ENCODE measurements at regions not wholly inside any gene's neighbourhood (a gene's known extent, or its start where the extent isn't known, plus 50 kb on each side); places are given as distances from the start of the nearest gene placed in this dataset.
"Not testable (repeated sequence)": the region's sequence is repeated elsewhere in the genome, so short reads cannot be mapped to it uniquely, and the experiment has no call there.

DNA sequence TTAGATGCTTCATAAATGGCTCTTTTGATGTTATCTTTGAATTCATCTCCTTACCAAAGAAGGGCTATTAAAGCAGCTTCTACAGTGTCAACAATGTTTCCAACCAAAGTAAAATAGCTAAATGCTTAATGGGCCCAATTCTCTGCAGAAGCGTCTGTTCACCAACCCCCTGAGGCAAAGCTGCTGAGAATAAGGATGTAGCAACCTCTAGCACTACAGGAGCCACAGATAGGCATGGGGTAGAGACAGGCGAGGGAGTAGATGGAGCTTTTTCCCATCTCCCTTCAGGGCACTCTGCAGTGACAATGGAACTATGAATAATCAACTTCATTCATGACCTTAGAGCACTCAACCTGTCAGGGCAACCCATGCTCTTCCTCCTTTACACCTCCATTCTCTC lies 134.1 kb downstream of the FZD1 start (continued):
- TF ChIP-seq, protein P1, sequence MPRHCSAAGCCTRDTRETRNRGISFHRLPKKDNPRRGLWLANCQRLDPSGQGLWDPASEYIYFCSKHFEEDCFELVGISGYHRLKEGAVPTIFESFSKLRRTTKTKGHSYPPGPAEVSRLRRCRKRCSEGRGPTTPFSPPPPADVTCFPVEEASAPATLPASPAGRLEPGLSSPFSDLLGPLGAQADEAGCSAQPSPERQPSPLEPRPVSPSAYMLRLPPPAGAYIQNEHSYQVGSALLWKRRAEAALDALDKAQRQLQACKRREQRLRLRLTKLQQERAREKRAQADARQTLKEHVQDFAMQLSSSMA (CRISPR knock-in tag; IDR thresholded peaks at IDR 0.05): no peak
- TF ChIP-seq HNRNPUL1 (IDR thresholded peaks at IDR 0.05; ENCODE audit: low read depth, low read length): no peak
- no peak for TF ChIP-seq ZFY (CRISPR knock-in tag; IDR thresholded peaks at IDR 0.05)
- TF ChIP-seq POGZ (CRISPR knock-in tag; IDR thresholded peaks at IDR 0.05): no peak
- no peak for TF ChIP-seq ERF (CRISPR knock-in tag; IDR thresholded peaks at IDR 0.05)

DNA sequence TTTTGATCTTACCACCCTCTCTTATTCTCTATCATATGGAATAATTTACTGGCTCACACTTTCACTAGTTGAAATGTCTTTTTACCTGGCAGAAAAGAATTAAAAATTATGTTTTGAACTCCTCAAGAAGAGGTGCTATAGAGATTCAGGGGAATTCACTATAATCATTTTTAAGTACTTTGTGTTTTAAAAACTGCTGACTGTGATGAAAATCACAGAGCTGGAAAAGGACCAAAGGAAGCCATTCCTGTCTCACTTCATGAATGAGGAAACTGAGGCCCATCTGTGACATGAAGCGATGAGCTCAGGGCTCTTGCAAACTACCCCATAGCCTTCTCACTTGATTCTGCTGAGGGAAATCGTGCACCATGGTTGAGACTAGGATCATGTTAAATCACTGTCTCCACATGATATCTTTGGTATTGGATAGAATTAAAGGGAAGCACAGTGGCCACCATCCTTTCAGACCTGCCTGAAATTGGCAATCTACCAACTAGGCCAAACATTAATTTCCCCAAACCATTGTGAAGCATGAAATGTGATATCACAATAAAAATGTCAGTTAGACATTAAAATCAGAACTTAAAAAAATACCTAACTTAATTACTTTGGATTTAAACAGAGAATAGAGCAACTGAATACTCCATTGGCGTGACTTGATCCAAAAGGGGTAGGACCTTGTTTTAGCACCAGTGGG lies 141.0 kb downstream of the FZD1 start:
- Histone ChIP-seq H3K36me3 (replicated peaks in 1 of 2; ENCODE audit: control insufficient read depth in 1 of 2, insufficient read depth in 2 of 2, low read length in 2 of 2) (no peaks in the 10 kb centered on the region), H3K4me1 (ENCODE audit: insufficient read depth, low read length) (no peaks in the 10 kb centered on the region), H3K79me2 (ENCODE audit: insufficient read depth, low read length) (no peaks in the 10 kb centered on the region), H3K9me3 (ENCODE audit: low read length) (no peaks in the 10 kb centered on the region), H3K27ac (ENCODE audit: extremely low read length, insufficient read depth, low read length) (no peak overlapping the region), H3K4me2 (ENCODE audit: low read depth, low read length) (no peak overlapping the region), H4K20me1 (ENCODE audit: insufficient read depth, low read length) (no peaks in the 10 kb centered on the region), H3K4me3 (replicated peaks in 1 of 3; ENCODE audit: insufficient read depth in 1 of 3, low read depth in 2 of 3, low read length in 3 of 3) (no peak overlapping the region), H3K27me3 (ENCODE audit: control insufficient read depth in 1 of 2, insufficient read depth in 2 of 2, low read length in 2 of 2) (no peaks in the 10 kb centered on the region), H3K9ac (ENCODE audit: insufficient read depth, low read depth, low read length) (no peak overlapping the region), H2AFZ (ENCODE audit: low read length) (no peak overlapping the region)
- FAIRE-seq: no peak
- DNase-seq (ENCODE audit: low spot score): no peak
- BruUV-seq (replicated peaks): no TSS peak
- in situ Hi-C loops (cut with HindIII; ENCODE audit: extremely low pct_ligation_motif_present, low pct_unique_long_range_greater_than_20kb): no loop called here
- intact Hi-C loops (cut with micrococcal nuclease; ENCODE audit: unreplicated experiment): loop anchor here (2.0 kb wide), 1 partner anchor 64 kb away; no protein-coding TSS in a partner anchor
- WGBS (ENCODE audit: low lambda C conversion rate): 3% methylated on average over 3 of the region's 3 CpGs
- ChIA-PET CTCF (ENCODE audit: low intra/inter-chr PET ratio, low total read pairs) (no interaction called here), POLR2A (no interaction called here)
- no peak for ATAC-seq
- TF ChIP-seq RXRB (CRISPR knock-in tag; IDR thresholded peaks at IDR 0.05; ENCODE audit: borderline replicate concordance): no peak
- no peak for TF ChIP-seq ZNF17 (CRISPR knock-in tag; IDR thresholded peaks at IDR 0.05)
- TF ChIP-seq MAFK (conservative IDR thresholded peaks at IDR 0.05 in 1 of 2, IDR thresholded peaks at IDR 0.05 in 1 of 2; ENCODE audit: low read length in 2 of 2): peak; percentile 85 to 95
- peak; percentile 93 for TF ChIP-seq MAFF (IDR thresholded peaks at IDR 0.05; ENCODE audit: low read depth, low read length)
- TF ChIP-seq PTBP1 (IDR thresholded peaks at IDR 0.05; ENCODE audit: low read depth, low read length, poor library complexity, severe bottlenecking): no peak
- TF ChIP-seq SCMH1 (CRISPR knock-in tag; IDR thresholded peaks at IDR 0.05; ENCODE audit: borderline replicate concordance): no peak
- no peak for TF ChIP-seq ADNP (CRISPR knock-in tag; IDR thresholded peaks at IDR 0.05)

DNA sequence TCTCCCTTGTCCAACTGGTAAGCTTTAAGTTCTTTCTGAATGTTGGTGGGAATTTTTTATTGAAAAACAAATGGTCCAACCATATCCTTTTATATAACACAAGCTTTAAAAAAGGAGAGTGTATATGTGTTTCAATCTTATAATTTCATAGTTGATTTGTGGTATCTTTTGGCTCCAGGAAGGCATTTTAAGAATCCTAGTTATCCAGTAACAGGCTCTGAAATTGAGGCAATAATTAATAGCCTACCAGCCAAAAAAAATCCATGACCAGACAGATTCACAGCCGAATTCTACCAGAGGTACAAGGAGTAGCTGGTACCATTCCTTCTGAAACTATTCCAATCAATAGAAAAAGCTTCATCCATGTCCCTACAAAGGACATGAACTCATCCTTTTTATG lies 141.6 kb downstream of the FZD1 start:
- H3K36me3 ChIP-seq (replicated peaks in 1 of 2; ENCODE audit: control insufficient read depth in 1 of 2, insufficient read depth in 2 of 2, low read length in 2 of 2); H3K4me1 ChIP-seq (ENCODE audit: insufficient read depth, low read length); POLR2A ChIA-PET; H3K27me3 ChIP-seq (ENCODE audit: control insufficient read depth in 1 of 2, insufficient read depth in 2 of 2, low read length in 2 of 2); H3K4me2 ChIP-seq (ENCODE audit: low read depth, low read length); FAIRE-seq; H2AFZ ChIP-seq (ENCODE audit: low read length); ATAC-seq; CTCF ChIA-PET (ENCODE audit: low intra/inter-chr PET ratio, low total read pairs); DNase-seq (ENCODE audit: low spot score); H3K27ac ChIP-seq (ENCODE audit: extremely low read length, insufficient read depth, low read length); H3K9ac ChIP-seq (ENCODE audit: insufficient read depth, low read depth, low read length); BruUV-seq (replicated peaks); H4K20me1 ChIP-seq (ENCODE audit: insufficient read depth, low read length); H3K4me3 ChIP-seq (replicated peaks in 1 of 3; ENCODE audit: insufficient read depth in 1 of 3, low read depth in 2 of 3, low read length in 3 of 3); H3K79me2 ChIP-seq (ENCODE audit: insufficient read depth, low read length); H3K9me3 ChIP-seq (ENCODE audit: low read length); in situ Hi-C loops (cut with HindIII; ENCODE audit: extremely low pct_ligation_motif_present, low pct_unique_long_range_greater_than_20kb): not testable (repeated sequence)
- WGBS (ENCODE audit: low lambda C conversion rate): 0% methylated on average over 1 of the region's 1 CpG
- intact Hi-C loops (cut with micrococcal nuclease; ENCODE audit: unreplicated experiment): loop anchor here (2.0 kb wide), 1 partner anchor 63 kb away; no protein-coding TSS in a partner anchor

Measured in HepG2 (cell line).